ENCODE measurements at regions not wholly inside any gene's neighbourhood (a gene's known extent, or its start where the extent isn't known, plus 50 kb on each side); places are given as distances from the start of the nearest gene placed in this dataset.

- TF ChIP-seq SPI1 (IDR thresholded peaks at IDR 0.05; ENCODE audit: borderline replicate concordance, low read depth) (no peak), REST (IDR thresholded peaks at IDR 0.05; ENCODE audit: insufficient replicate concordance, low read depth) (no peak), CTCF (IDR thresholded peaks at IDR 0.05; ENCODE audit: insufficient read depth, low read length) (no peak), POLR2AphosphoS5 (IDR thresholded peaks at IDR 0.05; ENCODE audit: low read depth) (no peak), GABPA (IDR thresholded peaks at IDR 0.05; ENCODE audit: low read depth) (no peak)
- Histone ChIP-seq H3K27ac (replicated peaks) (no peak overlapping the region), H3K4me3 (replicated peaks; ENCODE audit: insufficient read depth, low read length) (no peak overlapping the region), H3K27me3 (ENCODE audit: insufficient read depth, poor library complexity, severe bottlenecking) (no peaks in the 10 kb centered on the region)
- no peak for DNase-seq (ENCODE audit: low read depth in 1 of 2, low spot score in 1 of 2)
These were observed 318.4 kb upstream of the OLFM3 start for GRCh38 chr1:102315096-102315495.

GRCh38 chr1:102296116-102296515 lies 299.4 kb upstream of the OLFM3 start:
- DNase-seq (ENCODE audit: low read depth in 1 of 2, low spot score in 1 of 2): no peak
- Histone ChIP-seq H3K27ac (replicated peaks) (no peak overlapping the region), H3K27me3 (ENCODE audit: insufficient read depth, poor library complexity, severe bottlenecking) (no peaks in the 10 kb centered on the region), H3K4me3 (replicated peaks; ENCODE audit: insufficient read depth, low read length) (no peak overlapping the region)
- TF ChIP-seq GABPA (IDR thresholded peaks at IDR 0.05; ENCODE audit: low read depth): no peak
- no peak for TF ChIP-seq SPI1 (IDR thresholded peaks at IDR 0.05; ENCODE audit: borderline replicate concordance, low read depth)
- no peak for TF ChIP-seq POLR2AphosphoS5 (IDR thresholded peaks at IDR 0.05; ENCODE audit: low read depth)
- no peak for TF ChIP-seq REST (IDR thresholded peaks at IDR 0.05; ENCODE audit: insufficient replicate concordance, low read depth)
- no peak for TF ChIP-seq CTCF (IDR thresholded peaks at IDR 0.05; ENCODE audit: insufficient read depth, low read length)

- H3K27me3 ChIP-seq (ENCODE audit: insufficient read depth, poor library complexity, severe bottlenecking): no peaks in the 10 kb centered on the region
- H3K27ac ChIP-seq (replicated peaks): no peak overlapping the region
- no peak for TF ChIP-seq POLR2AphosphoS5 (IDR thresholded peaks at IDR 0.05; ENCODE audit: low read depth)
- no peak for TF ChIP-seq CTCF (IDR thresholded peaks at IDR 0.05; ENCODE audit: insufficient read depth, low read length)
- TF ChIP-seq SPI1 (IDR thresholded peaks at IDR 0.05; ENCODE audit: borderline replicate concordance, low read depth): no peak
- no peak for TF ChIP-seq GABPA (IDR thresholded peaks at IDR 0.05; ENCODE audit: low read depth)
- no peak for TF ChIP-seq REST (IDR thresholded peaks at IDR 0.05; ENCODE audit: insufficient replicate concordance, low read depth)
- no peak for DNase-seq (ENCODE audit: low read depth in 1 of 2, low spot score in 1 of 2)
- no peak overlapping the region for H3K4me3 ChIP-seq (replicated peaks; ENCODE audit: insufficient read depth, low read length)
These were observed 286.2 kb upstream of the OLFM3 start for GRCh38 chr1:102282955-102283354.
